H54 (cell line): ENCODE measurements at regions not wholly inside any gene's neighbourhood (a gene's known extent, or its start where the extent isn't known, plus 50 kb on each side); places are given as distances from the start of the nearest gene placed in this dataset.

ENCODE experiments used
- DNase-seq: peaks from one replicate; pipeline ENCODE4 v3.0.0; 2011; ENCODE audit warnings: low spot score, mixed read lengths; ENCODE audit not compliant: insufficient read length
- FAIRE-seq: peaks from 3 replicates; lab custom pipeline; 2011; peaks lifted over from hg19 to GRCh38; lab: Jason Lieb, UNC
- POLR2A ChIP-seq: IDR thresholded peaks from 2 replicates; pipeline ENCODE4 v1.6.1; 2011; ENCODE audit warnings: low read depth, mild to moderate bottlenecking, low read length

DNA sequence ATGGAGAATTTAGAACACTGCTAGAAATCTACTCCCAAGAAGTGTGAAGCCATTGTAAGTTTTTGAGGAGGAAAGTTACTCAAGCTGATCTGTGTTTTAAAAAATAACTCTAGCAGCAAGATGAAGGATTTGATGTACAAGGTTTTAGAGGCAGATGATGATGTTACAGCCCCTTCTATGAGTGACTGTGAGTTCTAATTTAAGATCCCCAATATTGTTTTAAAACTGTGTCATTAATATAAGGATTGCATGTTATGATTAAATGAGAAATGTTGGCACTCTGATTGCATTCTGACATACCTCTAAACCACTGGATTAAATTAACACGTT is 293.5 kb downstream of the ADGB start:
- FAIRE-seq (no peak), DNase-seq (no peak)
- no peak for TF ChIP-seq POLR2A

- DNase-seq: peak; percentile 7
- no peak for TF ChIP-seq POLR2A
- FAIRE-seq: no peak
Measured at GRCh38 chr6:146892613-146893401, 294.0 kb downstream of the ADGB start.

DNA sequence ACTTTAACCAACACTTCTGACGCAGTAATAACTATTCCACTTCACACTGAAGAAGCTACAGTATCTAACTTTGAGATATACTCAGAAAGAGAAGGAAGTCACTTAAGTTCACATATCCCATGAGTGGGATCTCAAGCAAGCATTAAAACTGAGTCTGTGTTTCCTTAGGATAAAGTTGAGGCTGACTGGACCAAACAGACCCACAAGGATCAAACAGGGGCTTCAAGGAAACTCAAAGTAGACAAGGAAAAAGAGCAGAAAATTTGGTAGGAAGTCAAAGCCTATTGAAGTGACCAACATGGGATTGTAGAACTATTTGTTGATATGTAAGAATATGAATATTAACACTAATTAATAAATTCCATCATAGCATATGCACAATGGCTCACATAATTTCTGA is 294.9 kb downstream of the ADGB start:
- DNase-seq (no peak), FAIRE-seq (no peak)
- no peak for TF ChIP-seq POLR2A

DNA sequence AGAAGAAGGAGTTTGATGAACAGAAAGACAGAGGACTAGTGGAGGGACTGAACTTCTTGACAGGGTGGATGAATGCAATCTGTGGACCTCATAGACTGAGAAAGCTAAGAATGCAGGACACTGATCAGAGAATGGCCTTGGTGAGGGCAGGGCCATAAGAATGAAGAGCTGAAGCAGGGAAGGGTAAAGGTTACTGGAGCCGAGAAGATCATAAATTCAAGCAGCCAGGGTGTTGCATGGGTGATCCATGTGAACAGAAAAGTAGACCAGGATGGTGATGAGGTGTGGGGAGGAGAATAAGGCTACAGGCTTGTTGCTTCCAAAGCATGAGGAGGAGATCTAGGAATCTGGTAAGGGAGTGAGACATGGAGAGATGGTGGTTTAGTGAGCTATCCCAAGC is 295.9 kb downstream of the ADGB start:
- TF ChIP-seq POLR2A: no peak
- FAIRE-seq: no peak
- no peak for DNase-seq

DNA sequence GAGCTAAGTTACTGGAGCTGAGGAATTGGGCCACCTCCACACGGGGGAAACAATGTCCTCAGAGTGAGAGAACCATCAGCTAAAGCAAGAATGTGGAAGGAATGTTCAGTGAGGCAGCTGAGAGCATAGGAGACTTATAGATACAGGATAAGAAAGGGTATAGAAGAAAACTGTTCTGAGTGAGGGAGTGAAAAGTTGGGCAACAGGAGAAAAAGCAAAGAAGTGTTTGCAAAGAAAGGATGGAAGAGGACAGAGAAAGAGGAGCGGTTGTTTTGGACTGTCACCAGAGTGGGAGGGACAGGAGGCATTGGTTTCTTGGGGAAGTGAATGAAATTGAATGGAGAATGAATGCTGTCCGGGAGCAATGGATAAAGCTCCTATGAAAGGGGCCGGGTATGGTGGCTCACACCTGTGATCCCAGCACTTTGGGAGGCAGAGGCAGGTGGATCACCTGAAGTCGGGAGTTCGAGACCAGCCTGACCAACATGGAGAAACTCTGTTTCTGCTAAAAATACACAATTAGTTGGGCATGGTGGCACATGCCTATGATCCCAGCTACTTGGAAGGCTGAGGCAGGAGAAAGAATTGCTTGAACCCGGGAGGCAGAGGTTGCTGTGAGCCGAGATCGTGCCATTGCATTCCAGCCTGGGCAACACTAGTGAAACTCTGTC is 296.5 kb downstream of the ADGB start:
- FAIRE-seq: no peak
- DNase-seq: no peak
- TF ChIP-seq POLR2A: no peak

DNA sequence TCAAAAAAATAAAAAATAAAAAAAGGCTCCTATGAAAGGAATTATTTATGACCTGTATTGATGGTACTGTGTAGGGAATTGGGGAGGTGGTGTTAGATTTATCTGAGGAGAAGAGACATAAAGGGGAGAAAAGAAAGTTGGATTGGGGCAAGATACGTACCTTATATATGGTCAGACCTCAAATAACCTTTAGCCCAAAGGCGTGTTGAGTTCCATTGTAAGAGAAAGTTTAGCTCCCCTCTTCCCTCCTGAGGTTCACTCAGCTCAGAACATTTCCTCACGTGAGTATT is 296.9 kb downstream of the ADGB start:
- DNase-seq: no peak
- FAIRE-seq: no peak
- TF ChIP-seq POLR2A: no peak

DNA sequence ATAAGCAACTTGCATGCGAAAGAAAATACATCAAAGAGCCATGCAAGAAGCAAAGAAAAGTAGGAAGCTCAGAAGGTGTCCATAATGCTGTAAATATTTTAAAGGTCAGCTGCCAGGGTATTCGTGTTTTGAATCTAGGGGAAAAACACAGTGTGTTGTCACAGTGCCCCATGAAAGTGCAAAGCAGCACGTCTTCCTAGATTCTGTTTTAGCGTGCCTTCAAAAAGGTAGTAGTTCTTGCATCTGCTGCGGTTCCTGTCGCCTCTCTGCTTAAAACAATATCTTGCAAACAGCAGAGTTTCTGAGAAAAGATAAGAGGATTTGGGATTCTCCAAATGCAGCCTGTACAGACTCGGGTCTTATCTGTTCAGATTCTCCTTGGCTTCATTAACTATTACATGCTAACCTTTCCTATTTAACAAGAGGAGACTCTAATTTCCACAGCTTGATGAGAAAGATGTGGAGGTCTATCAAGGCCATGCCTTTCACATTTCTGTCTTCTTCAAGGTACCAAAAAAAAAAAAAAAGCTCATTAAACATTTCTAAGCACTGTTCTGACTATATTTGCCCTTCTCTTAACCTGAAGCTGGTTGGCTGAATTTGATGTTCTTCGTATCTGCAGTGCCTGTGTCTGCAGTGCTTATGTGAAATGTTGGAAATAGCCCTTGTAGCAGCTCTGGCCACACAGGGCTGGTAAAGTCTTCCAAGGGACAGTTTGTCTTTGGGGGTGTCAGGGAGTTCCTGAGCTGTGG is 297.5 kb downstream of the ADGB start:
- FAIRE-seq (no peak), DNase-seq (no peak)
- TF ChIP-seq POLR2A: no peak

DNA sequence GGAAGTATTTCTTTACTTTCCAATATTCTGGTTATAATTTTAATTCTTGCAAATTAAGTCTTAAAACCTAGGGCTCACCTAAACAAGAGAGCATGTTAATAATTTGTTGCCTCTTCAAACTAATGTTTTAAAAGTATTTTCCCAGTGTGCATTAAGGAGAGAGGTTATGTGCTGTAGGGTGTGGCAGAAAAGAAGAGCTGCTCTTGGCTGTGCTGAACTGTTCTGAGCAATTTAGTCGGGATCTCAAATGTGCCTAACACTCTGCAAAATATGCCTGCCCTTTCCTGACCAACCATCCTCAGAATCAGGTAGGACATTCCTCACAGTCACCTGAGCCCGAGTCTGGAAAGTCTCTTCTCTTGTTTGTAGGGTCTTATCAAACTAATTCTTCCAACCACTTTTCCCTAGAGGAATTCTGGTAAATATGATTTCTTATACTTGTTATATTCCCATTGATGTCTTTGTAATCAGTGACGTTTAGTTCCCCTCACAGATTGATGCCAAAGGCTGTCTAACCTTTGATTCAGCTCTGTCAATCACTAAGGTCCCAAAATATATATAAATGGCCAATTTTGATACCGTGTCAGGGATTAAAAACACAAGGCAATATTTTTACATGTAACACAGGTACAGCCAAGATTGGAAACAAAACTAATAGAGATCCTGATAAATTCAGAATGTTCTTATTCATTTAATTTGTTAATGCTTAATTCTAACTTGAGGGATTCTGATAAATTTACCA is 298.4 kb downstream of the ADGB start:
- TF ChIP-seq POLR2A: no peak
- no peak for FAIRE-seq

DNA sequence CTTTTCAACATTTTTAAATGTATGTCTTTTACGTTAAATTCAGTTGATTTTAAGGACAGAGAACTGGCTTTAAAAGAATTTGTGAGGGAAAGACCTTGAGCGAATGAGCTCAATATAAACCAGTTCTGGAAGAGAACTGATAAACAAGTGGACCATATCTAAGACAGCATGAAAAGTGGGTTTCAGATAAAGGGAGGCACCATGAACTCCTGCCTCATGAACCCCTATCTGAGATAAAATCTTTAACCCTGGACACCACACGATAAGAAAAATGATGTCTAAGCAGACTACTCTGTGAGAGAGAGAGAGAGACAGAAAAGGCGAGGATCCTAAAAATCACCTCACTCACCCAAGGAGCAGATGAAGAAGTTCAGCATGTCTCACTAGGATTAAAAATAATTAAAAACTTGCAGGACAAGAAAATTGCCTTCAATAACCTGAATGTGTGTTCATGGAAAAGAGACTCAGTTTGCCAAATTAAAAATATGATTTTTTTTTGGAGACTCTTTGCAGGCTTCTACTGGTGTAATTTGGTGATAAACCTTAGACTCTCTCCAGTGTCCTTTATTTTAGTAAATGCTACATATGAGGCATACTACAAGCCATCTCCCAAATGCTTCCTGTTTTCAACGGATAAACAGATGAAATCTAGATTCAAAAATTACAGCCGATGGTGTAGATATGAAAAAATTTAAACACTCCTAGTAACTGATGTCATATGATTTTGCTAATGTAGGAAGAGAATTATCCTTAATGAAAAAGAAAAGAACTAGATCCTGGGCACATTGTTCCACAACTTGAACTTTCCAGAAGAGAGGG is 299.5 kb downstream of the ADGB start:
- TF ChIP-seq POLR2A: no peak
- DNase-seq: no peak
- no peak for FAIRE-seq

More for the DNA sequence above, 298.4 kb downstream of the ADGB start:
- no peak for DNase-seq

- TF ChIP-seq POLR2A: no peak
- DNase-seq (no peak), FAIRE-seq (no peak)
Measured at GRCh38 chr6:146898888-146899227, 300.1 kb downstream of the ADGB start.

DNA sequence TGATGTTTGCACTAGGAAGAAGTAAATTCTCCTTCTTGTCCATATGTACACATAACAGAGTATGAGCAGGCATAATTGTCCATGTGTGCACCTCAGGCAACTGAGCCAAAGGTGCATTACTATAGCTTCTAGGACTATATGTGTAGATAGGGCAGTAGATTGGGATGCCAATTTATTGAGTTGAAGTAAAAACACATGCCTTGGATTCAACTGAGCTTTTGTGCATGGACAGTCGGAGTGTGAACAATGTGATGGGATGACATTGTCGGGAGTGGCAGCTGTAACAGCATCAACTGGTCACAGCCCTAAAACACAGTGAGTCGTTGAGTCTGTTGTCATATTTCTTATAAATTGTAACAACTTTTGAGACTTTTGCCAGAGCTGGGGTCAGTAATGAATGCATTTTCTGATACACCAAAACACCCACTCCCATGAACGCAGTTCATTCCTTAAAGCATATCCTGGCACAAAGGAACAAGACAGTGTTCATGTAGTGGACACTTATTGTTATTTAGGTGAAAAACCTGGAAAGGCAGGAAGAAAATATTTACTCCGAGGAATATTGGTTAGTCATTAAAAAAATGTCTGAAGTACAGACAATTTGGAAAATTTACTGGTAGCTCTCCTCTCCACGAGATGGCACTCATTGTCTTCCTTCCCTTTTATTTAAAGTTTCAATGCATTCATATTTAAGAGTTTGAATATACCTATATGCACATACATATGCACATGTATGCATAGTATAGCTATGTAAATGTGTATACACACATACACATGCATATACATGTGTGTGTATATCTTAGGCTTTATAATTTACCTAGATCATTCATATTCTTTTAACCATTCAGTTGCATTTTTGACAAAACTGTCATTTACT is 302.0 kb upstream of the STXBP5 start:
- DNase-seq (no peak), FAIRE-seq (no peak)
- no peak for TF ChIP-seq POLR2A

GRCh38 chr6:146902846-146903245 is 301.4 kb upstream of the STXBP5 start:
- FAIRE-seq: no peak
- TF ChIP-seq POLR2A: no peak
- DNase-seq: no peak
